ENCODE measurements at regions not wholly inside any gene's neighbourhood (a gene's known extent, or its start where the extent isn't known, plus 50 kb on each side); places are given as distances from the start of the nearest gene placed in this dataset.

- no peak overlapping the region for H3K4me2 ChIP-seq
- no peaks in the 10 kb centered on the region for H3F3A ChIP-seq (ENCODE audit: low read depth)
These were observed 56.9 kb upstream of the GPRIN3 start for GRCh38 chr4:89364541-89364940.

GRCh38 chr4:89363786-89364185 is 56.2 kb upstream of the GPRIN3 start:
- H3K4me3 ChIP-seq, result no peak overlapping the region
- no peaks in the 10 kb centered on the region for H3K79me2 ChIP-seq (ENCODE audit: low read depth)
- H3K4me1 Mint-ChIP-seq, result no peaks in the 10 kb centered on the region
- H3K27ac Mint-ChIP-seq, result no peak overlapping the region
- DNase-seq (ENCODE audit: low spot score), result no peak
- no peak overlapping the region for H3K9ac ChIP-seq
- H3K4me1 ChIP-seq, result no peaks in the 10 kb centered on the region
- no peaks in the 10 kb centered on the region for H4K20me1 ChIP-seq (ENCODE audit: low read depth)
- no peaks in the 10 kb centered on the region for H3K9me3 Mint-ChIP-seq
- H3F3A ChIP-seq (ENCODE audit: low read depth), result no peaks in the 10 kb centered on the region
- no peak for TF ChIP-seq EZH2phosphoT487 (IDR thresholded peaks at IDR 0.05)
- no peak for TF ChIP-seq EZH2 (IDR thresholded peaks at IDR 0.05)
- no peak for TF ChIP-seq CTCF (IDR thresholded peaks at IDR 0.05)
- H3K27me3 ChIP-seq, result no peaks in the 10 kb centered on the region
- peak overlapping the region; percentile 28 for H2AFZ ChIP-seq (replicated peaks)
- no peak overlapping the region for H3K4me3 Mint-ChIP-seq
- H3K9me3 ChIP-seq (ENCODE audit: low read depth), result no peaks in the 10 kb centered on the region
- H3K27ac ChIP-seq, result no peak overlapping the region
- no peaks in the 10 kb centered on the region for H3K27me3 Mint-ChIP-seq (ENCODE audit: insufficient read depth, low read depth)
- no peak overlapping the region for H3K4me2 ChIP-seq
- no peaks in the 10 kb centered on the region for H3K36me3 ChIP-seq
- no peaks in the 10 kb centered on the region for H3K36me3 Mint-ChIP-seq

More at GRCh38 chr4:89364541-89364940, 56.9 kb upstream of the GPRIN3 start:
- H3K36me3 Mint-ChIP-seq, result no peaks in the 10 kb centered on the region
- no peaks in the 10 kb centered on the region for H3K79me2 ChIP-seq (ENCODE audit: low read depth)
- no peak overlapping the region for H3K27ac Mint-ChIP-seq
- H3K27me3 ChIP-seq, result no peaks in the 10 kb centered on the region
- no peaks in the 10 kb centered on the region for H3K9me3 ChIP-seq (ENCODE audit: low read depth)
- no peak for DNase-seq (ENCODE audit: low spot score)
- H3K36me3 ChIP-seq, result no peaks in the 10 kb centered on the region
- no peak overlapping the region for H3K27ac ChIP-seq
- no peak for TF ChIP-seq CTCF (IDR thresholded peaks at IDR 0.05)
- no peak for TF ChIP-seq EZH2phosphoT487 (IDR thresholded peaks at IDR 0.05)
- TF ChIP-seq EZH2 (IDR thresholded peaks at IDR 0.05), result no peak
- H4K20me1 ChIP-seq (ENCODE audit: low read depth), result no peaks in the 10 kb centered on the region
- H3K4me3 ChIP-seq, result no peak overlapping the region
- H3K9me3 Mint-ChIP-seq, result no peaks in the 10 kb centered on the region
- no peak overlapping the region for H2AFZ ChIP-seq (replicated peaks)
- no peaks in the 10 kb centered on the region for H3K4me1 Mint-ChIP-seq
- no peak overlapping the region for H3K4me3 Mint-ChIP-seq
- H3K9ac ChIP-seq, result no peak overlapping the region
- H3K27me3 Mint-ChIP-seq (ENCODE audit: insufficient read depth, low read depth), result no peaks in the 10 kb centered on the region
- no peaks in the 10 kb centered on the region for H3K4me1 ChIP-seq

GRCh38 chr4:89358935-89359638 is 51.5 kb upstream of the GPRIN3 start:
- Histone ChIP-seq H3K4me3 (no peak overlapping the region), H3K9me3 (ENCODE audit: low read depth) (no peaks in the 10 kb centered on the region), H3K79me2 (ENCODE audit: low read depth) (no peaks in the 10 kb centered on the region), H3F3A (ENCODE audit: low read depth) (no peaks in the 10 kb centered on the region), H3K4me1 (no peaks in the 10 kb centered on the region), H3K36me3 (no peaks in the 10 kb centered on the region), H2AFZ (replicated peaks) (no peak overlapping the region), H3K9ac (no peak overlapping the region), H3K4me2 (no peak overlapping the region), H3K27ac (no peak overlapping the region), H3K27me3 (no peaks in the 10 kb centered on the region), H4K20me1 (ENCODE audit: low read depth) (no peaks in the 10 kb centered on the region)
- Mint-ChIP-seq H3K9me3 (no peaks in the 10 kb centered on the region), H3K36me3 (no peaks in the 10 kb centered on the region), H3K4me3 (no peak overlapping the region), H3K27me3 (ENCODE audit: insufficient read depth, low read depth) (no peaks in the 10 kb centered on the region), H3K27ac (no peak overlapping the region), H3K4me1 (no peaks in the 10 kb centered on the region)
- no peak for DNase-seq (ENCODE audit: low spot score)
- TF ChIP-seq CTCF (IDR thresholded peaks at IDR 0.05), result no peak
- TF ChIP-seq EZH2 (IDR thresholded peaks at IDR 0.05), result no peak
- no peak for TF ChIP-seq EZH2phosphoT487 (IDR thresholded peaks at IDR 0.05)

All from neural progenitor cell (in vitro differentiated cells).